ENCODE measurements at regions not wholly inside any gene's neighbourhood (a gene's known extent, or its start where the extent isn't known, plus 50 kb on each side); places are given as distances from the start of the nearest gene placed in this dataset.

DNA sequence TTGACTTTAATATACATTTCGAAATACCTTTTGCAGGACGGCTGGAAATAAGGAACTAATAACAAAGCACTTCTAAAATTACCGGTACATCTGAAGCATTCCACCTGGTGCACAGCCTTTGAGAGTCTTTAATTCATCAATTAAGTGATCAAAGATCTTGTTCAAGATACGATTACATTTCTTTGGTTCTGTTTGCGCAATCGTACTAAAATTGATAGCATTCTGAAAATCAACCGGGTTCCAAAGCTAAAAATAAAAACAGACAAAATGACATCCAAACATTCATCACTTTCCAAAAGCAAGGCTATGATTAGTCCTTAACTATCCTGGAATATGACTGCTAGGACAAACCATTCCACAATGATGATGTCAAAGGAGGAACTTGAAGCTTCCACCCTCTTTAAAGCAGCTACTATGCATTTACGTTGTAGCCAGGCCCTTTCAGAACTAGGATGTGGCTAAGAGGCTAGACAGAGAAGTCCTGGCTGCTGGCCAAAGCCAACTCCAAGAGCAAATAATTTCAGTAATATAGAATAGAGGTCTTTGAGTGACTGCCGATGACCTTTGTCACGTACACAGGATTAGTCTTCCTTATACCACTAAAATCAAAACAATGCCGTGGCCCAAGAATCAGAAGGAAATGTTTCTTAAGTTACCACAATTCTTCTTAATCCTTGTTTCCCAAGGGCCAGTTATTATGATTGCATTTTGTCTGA, 299.8 kb upstream of the PSMD7 start:
- no peak overlapping the region for H3K27ac ChIP-seq (ENCODE audit: low read depth, low read length)
- no peaks in the 10 kb centered on the region for H3K9me2 ChIP-seq (replicated peaks; ENCODE audit: control insufficient read depth, low read length)
- H3K79me2 ChIP-seq (ENCODE audit: control insufficient read depth, low read length) = no peaks in the 10 kb centered on the region
- H3K36me3 ChIP-seq (ENCODE audit: control insufficient read depth, low read length) = no peaks in the 10 kb centered on the region
- TF ChIP-seq, protein P1, sequence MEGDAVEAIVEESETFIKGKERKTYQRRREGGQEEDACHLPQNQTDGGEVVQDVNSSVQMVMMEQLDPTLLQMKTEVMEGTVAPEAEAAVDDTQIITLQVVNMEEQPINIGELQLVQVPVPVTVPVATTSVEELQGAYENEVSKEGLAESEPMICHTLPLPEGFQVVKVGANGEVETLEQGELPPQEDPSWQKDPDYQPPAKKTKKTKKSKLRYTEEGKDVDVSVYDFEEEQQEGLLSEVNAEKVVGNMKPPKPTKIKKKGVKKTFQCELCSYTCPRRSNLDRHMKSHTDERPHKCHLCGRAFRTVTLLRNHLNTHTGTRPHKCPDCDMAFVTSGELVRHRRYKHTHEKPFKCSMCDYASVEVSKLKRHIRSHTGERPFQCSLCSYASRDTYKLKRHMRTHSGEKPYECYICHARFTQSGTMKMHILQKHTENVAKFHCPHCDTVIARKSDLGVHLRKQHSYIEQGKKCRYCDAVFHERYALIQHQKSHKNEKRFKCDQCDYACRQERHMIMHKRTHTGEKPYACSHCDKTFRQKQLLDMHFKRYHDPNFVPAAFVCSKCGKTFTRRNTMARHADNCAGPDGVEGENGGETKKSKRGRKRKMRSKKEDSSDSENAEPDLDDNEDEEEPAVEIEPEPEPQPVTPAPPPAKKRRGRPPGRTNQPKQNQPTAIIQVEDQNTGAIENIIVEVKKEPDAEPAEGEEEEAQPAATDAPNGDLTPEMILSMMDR (IDR thresholded peaks at IDR 0.05; ENCODE audit: low read depth, low read length, poor library complexity, severe bottlenecking) = no peak
- TF ChIP-seq EZH2phosphoT487 (IDR thresholded peaks at IDR 0.05; ENCODE audit: borderline replicate concordance, low read length) = no peak
- H3K4me2 ChIP-seq (ENCODE audit: low read length) = no peak overlapping the region
- no peak overlapping the region for H3K4me3 ChIP-seq (ENCODE audit: low read length)
- no peaks in the 10 kb centered on the region for H3K9me3 ChIP-seq (ENCODE audit: control insufficient read depth, insufficient read depth, low read length)
- no peaks in the 10 kb centered on the region for H3F3A ChIP-seq (ENCODE audit: control insufficient read depth, insufficient read depth)
- H3K27me3 ChIP-seq (ENCODE audit: control insufficient read depth, low read length) = 0 out of 2 replicates have a peak, but pooled peaks cover 5% of the 10 kb centered on the region
- no peaks in the 10 kb centered on the region for H4K20me1 ChIP-seq (ENCODE audit: control insufficient read depth, insufficient read depth, low read depth, low read length)
- no peaks in the 10 kb centered on the region for H3K4me1 ChIP-seq (ENCODE audit: control insufficient read depth, low read length)

DNA sequence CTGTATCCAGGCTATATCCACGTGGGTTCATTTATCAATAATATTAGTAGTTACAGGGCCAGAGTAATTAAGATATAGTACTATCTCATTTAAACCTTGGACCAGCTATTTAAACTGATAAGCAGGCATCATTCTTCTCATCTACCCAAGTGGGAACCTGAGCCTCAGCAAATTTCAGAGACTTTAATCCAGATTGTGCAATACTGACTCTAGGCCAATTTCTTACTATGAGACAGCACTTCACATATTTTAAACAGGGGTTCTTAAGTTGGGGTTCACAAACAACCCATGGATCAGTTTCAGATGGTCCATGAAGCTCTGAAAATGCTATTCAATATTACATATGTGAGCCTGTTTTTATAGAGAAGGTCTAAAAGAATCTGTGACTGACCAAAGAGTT, 302.7 kb upstream of the PSMD7 start:
- H3K4me3 ChIP-seq (ENCODE audit: low read length) = no peak overlapping the region
- 0 out of 2 replicates have a peak, but pooled peaks cover 6% of the 10 kb centered on the region for H3K27me3 ChIP-seq (ENCODE audit: control insufficient read depth, low read length)
- no peaks in the 10 kb centered on the region for H3K79me2 ChIP-seq (ENCODE audit: control insufficient read depth, low read length)
- H3K27ac ChIP-seq (ENCODE audit: low read depth, low read length) = no peak overlapping the region
- H3K36me3 ChIP-seq (ENCODE audit: control insufficient read depth, low read length) = no peaks in the 10 kb centered on the region
- H3K4me2 ChIP-seq (ENCODE audit: low read length) = no peak overlapping the region
- no peaks in the 10 kb centered on the region for H3F3A ChIP-seq (ENCODE audit: control insufficient read depth, insufficient read depth)
- no peaks in the 10 kb centered on the region for H3K9me3 ChIP-seq (ENCODE audit: control insufficient read depth, insufficient read depth, low read length)
- H3K4me1 ChIP-seq (ENCODE audit: control insufficient read depth, low read length) = no peaks in the 10 kb centered on the region
- no peaks in the 10 kb centered on the region for H4K20me1 ChIP-seq (ENCODE audit: control insufficient read depth, insufficient read depth, low read depth, low read length)
- no peak for TF ChIP-seq EZH2phosphoT487 (IDR thresholded peaks at IDR 0.05; ENCODE audit: borderline replicate concordance, low read length)
- TF ChIP-seq, protein P1 (IDR thresholded peaks at IDR 0.05; ENCODE audit: low read depth, low read length, poor library complexity, severe bottlenecking) = no peak
- no peaks in the 10 kb centered on the region for H3K9me2 ChIP-seq (replicated peaks; ENCODE audit: control insufficient read depth, low read length)

DNA sequence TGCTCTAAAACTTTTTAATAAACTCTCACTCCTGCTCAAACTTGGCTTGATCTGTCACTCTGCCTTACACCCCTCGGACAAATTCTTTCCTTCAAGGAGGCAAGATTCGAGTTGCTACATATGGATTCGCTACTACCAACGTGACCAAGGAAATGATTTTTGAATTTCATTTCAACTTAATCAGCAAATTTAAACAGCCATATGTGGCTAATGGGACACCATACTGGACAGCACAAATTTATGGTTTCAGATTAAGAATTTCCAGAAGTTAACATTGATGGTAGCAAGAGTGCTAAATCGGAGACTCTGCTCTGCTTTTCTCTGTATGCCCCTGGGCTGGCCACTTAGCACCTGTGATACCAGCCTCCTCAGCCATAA, 318.2 kb upstream of the PSMD7 start:
- Histone ChIP-seq H3K79me2 (ENCODE audit: control insufficient read depth, low read length) (no peaks in the 10 kb centered on the region), H3K36me3 (ENCODE audit: control insufficient read depth, low read length) (no peaks in the 10 kb centered on the region), H3K27ac (ENCODE audit: low read depth, low read length) (no peak overlapping the region), H3K4me1 (ENCODE audit: control insufficient read depth, low read length) (no peaks in the 10 kb centered on the region), H3K9me3 (ENCODE audit: control insufficient read depth, insufficient read depth, low read length) (no peaks in the 10 kb centered on the region), H4K20me1 (ENCODE audit: control insufficient read depth, insufficient read depth, low read depth, low read length) (no peaks in the 10 kb centered on the region), H3F3A (ENCODE audit: control insufficient read depth, insufficient read depth) (no peaks in the 10 kb centered on the region), H3K4me3 (ENCODE audit: low read length) (no peak overlapping the region), H3K27me3 (ENCODE audit: control insufficient read depth, low read length) (no peaks in the 10 kb centered on the region), H3K9me2 (replicated peaks; ENCODE audit: control insufficient read depth, low read length) (no peaks in the 10 kb centered on the region), H3K4me2 (ENCODE audit: low read length) (no peak overlapping the region)
- TF ChIP-seq, protein P1 (IDR thresholded peaks at IDR 0.05; ENCODE audit: low read depth, low read length, poor library complexity, severe bottlenecking) = no peak
- TF ChIP-seq EZH2phosphoT487 (IDR thresholded peaks at IDR 0.05; ENCODE audit: borderline replicate concordance, low read length) = no peak

All from DOHH2 (cell line).